Body of pancreas (tissue), 4 donors: ENCODE measurements at regions not wholly inside any gene's neighbourhood (a gene's known extent, or its start where the extent isn't known, plus 50 kb on each side); places are given as distances from the start of the nearest gene placed in this dataset.

Experiments used
- ATAC-seq: fragments of 150-250 bp; one replicate; pipeline ENCODE4 v1.9.1; 2016
- DNase-seq, 4 donors: peaks; one replicate each; pipeline ENCODE4 v3.0.0-alpha.2; 2019
- H3K27ac ChIP-seq, 4 donors: fragments of 200-600 bp; sonication (generic); 1 replicate in 3 of 4; 2 replicates in 1 of 4; pipeline versions ENCODE4 v1.5.1 to v1.6.1; 2016 to 2019; ENCODE audit warnings: mild to moderate bottlenecking in 1 of 4, mixed read lengths in 1 of 4, moderate library complexity in 1 of 4
- H3K27me3 ChIP-seq, 2 donors: fragments of 200-600 bp; sonication (generic); one replicate each; pipeline ENCODE4 v1.6.0; 2016; ENCODE audit warnings: mild to moderate bottlenecking in 1 of 2
- H3K36me3 ChIP-seq, 2 donors: fragments of 200-600 bp; sonication (generic); replicated peaks in 1 of 2; 2 replicates each; pipeline ENCODE4 v1.5.1; 2016; ENCODE audit warnings: low read depth in 2 of 2; ENCODE audit not compliant: insufficient read depth in 1 of 2
- H3K4me1 ChIP-seq: fragments of 200-600 bp; sonication (generic); one replicate; pipeline ENCODE4 v1.6.0; 2016
- H3K4me3 ChIP-seq, 2 donors: fragments of 200-600 bp; sonication (generic); 1 replicate in 1 of 2; 2 replicates in 1 of 2; pipeline ENCODE4 v1.5.1; 2016 to 2019
- H3K9me3 ChIP-seq, 3 donors: fragments of 200-600 bp; sonication (generic); 1 replicate in 2 of 3; 2 replicates in 1 of 3; pipeline ENCODE4 v1.5.1; 2016
- CTCF ChIP-seq, 7 experiments: fragments of 450-650 bp in 4 of 7; fragments of 200-600 bp in 3 of 7; sonication (generic) in 3 of 7; IDR thresholded peaks; one replicate each; pipeline ENCODE4 v1.5.1; 2016 to 2019; ENCODE audit warnings: antibody characterized with exemption in 7 of 7
- POLR2A ChIP-seq, 3 donors: fragments of 450-650 bp; IDR thresholded peaks; one replicate each; pipeline ENCODE4 v1.6.1; 2016; ENCODE audit warnings: antibody characterized with exemption in 3 of 3, mild to moderate bottlenecking in 2 of 3
- WGBS, 2 donors: methylation state at CpG; one replicate each; pipeline ENCODE4 v1.1.5; 2017; 5-methylcytosine and 5-hydroxymethylcytosine counted together
- intact Hi-C: fragments of 100-400 bp; cut with DNase I; formaldehyde crosslinking; loops from one replicate; pipeline ENCODE4 v1.15.1; 2023

- H3K27ac ChIP-seq = no peak overlapping the region
- 57 to 70% methylated on average over 5 of the region's 5 CpGs for WGBS, 2 donors
- no peaks in the 10 kb centered on the region for H3K27me3 ChIP-seq
- H3K4me3 ChIP-seq = no peak overlapping the region
- no peak for ATAC-seq
- intact Hi-C loops = no loop called here
- TF ChIP-seq POLR2A (IDR thresholded peaks at IDR 0.05) (no peak), CTCF (IDR thresholded peaks at IDR 0.05) (no peak)
- no peaks in the 10 kb centered on the region for H3K36me3 ChIP-seq
- H3K9me3 ChIP-seq = no peaks in the 10 kb centered on the region
- DNase-seq = no peak
- H3K4me1 ChIP-seq = no peaks in the 10 kb centered on the region
These were observed 106.0 kb upstream of the GNG12 start for GRCh38 chr1:67939186-67939743.

DNA sequence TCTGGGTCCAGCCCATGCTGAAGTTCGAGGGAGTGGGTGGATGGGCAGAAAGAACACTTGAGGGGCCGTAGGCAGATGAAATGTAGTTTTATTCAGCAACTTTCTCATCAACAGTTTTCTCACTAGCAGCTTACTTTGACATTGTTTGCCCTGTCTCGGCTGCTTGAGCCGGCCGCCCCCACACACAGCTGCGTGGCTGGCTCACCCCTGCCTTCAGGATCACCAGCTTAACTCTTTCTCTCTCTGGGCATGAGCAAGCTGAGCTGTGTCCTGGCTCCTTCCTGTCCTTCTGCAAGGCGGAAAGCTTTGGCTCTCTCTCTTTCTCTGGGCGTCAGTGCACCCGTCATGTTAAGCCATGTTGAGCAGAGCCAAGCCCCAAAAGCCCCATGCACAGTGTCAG, 104.4 kb upstream of the GNG12 start:
- no peak overlapping the region for H3K4me3 ChIP-seq
- no peak for DNase-seq
- 50 to 60% methylated on average over 9 of the region's 9 CpGs for WGBS, 2 donors
- intact Hi-C loops = no loop called here
- TF ChIP-seq POLR2A (IDR thresholded peaks at IDR 0.05) = no peak
- no peak for TF ChIP-seq CTCF (IDR thresholded peaks at IDR 0.05)
- no peaks in the 10 kb centered on the region for H3K4me1 ChIP-seq
- no peaks in the 10 kb centered on the region for H3K9me3 ChIP-seq
- no peak for ATAC-seq
- H3K36me3 ChIP-seq = no peaks in the 10 kb centered on the region
- H3K27ac ChIP-seq = no peak overlapping the region
- no peaks in the 10 kb centered on the region for H3K27me3 ChIP-seq

GRCh38 chr1:67937010-67937409, 103.7 kb upstream of the GNG12 start:
- intact Hi-C loops = no loop called here
- WGBS, 2 donors = 68 to 70% methylated on average over 3 of the region's 3 CpGs
- no peak for ATAC-seq

GRCh38 chr1:67935560-67935959, 102.3 kb upstream of the GNG12 start:
- DNase-seq = no peak
- no peak overlapping the region for H3K4me3 ChIP-seq
- no peaks in the 10 kb centered on the region for H3K9me3 ChIP-seq
- 68 to 81% methylated on average over 1 of the region's 1 CpG for WGBS, 2 donors
- no peaks in the 10 kb centered on the region for H3K4me1 ChIP-seq
- ATAC-seq = no peak
- H3K27me3 ChIP-seq = no peaks in the 10 kb centered on the region
- TF ChIP-seq POLR2A (IDR thresholded peaks at IDR 0.05) (no peak), CTCF (IDR thresholded peaks at IDR 0.05) (no peak)
- intact Hi-C loops = no loop called here
- no peaks in the 10 kb centered on the region for H3K36me3 ChIP-seq
- no peak overlapping the region for H3K27ac ChIP-seq

More at GRCh38 chr1:67937010-67937409, 103.7 kb upstream of the GNG12 start:
- Histone ChIP-seq H3K9me3 (no peaks in the 10 kb centered on the region), H3K4me1 (no peaks in the 10 kb centered on the region), H3K27me3 (no peaks in the 10 kb centered on the region), H3K36me3 (no peaks in the 10 kb centered on the region), H3K27ac (no peak overlapping the region), H3K4me3 (no peak overlapping the region)
- TF ChIP-seq POLR2A (IDR thresholded peaks at IDR 0.05) (no peak), CTCF (IDR thresholded peaks at IDR 0.05) (no peak)
- no peak for DNase-seq

GRCh38 chr1:67931198-67931597, 97.9 kb upstream of the GNG12 start:
- Histone ChIP-seq H3K4me3 (no peak overlapping the region), H3K9me3 (no peaks in the 10 kb centered on the region), H3K27ac (no peak overlapping the region), H3K27me3 (no peaks in the 10 kb centered on the region), H3K36me3 (no peaks in the 10 kb centered on the region), H3K4me1 (no peaks in the 10 kb centered on the region)
- ATAC-seq (no peak), DNase-seq (no peak)
- no peak for TF ChIP-seq CTCF (IDR thresholded peaks at IDR 0.05)
- no peak for TF ChIP-seq POLR2A (IDR thresholded peaks at IDR 0.05)
- intact Hi-C loops = no loop called here
- 60 to 63% methylated on average over 3 of the region's 3 CpGs for WGBS, 2 donors
